GM18499 (cell line): ENCODE measurements at regions not wholly inside any gene's neighbourhood (a gene's known extent, or its start where the extent isn't known, plus 50 kb on each side); places are given as distances from the start of the nearest gene placed in this dataset.

Source experiments
- ATAC-seq: cut with Tn5 transposase; IDR thresholded peaks from one replicate; pipeline ENCODE4 v1.9.1; 2021; ENCODE audit warnings: moderate number of reproducible peaks; ENCODE audit not compliant: insufficient read depth, unreplicated experiment

DNA sequence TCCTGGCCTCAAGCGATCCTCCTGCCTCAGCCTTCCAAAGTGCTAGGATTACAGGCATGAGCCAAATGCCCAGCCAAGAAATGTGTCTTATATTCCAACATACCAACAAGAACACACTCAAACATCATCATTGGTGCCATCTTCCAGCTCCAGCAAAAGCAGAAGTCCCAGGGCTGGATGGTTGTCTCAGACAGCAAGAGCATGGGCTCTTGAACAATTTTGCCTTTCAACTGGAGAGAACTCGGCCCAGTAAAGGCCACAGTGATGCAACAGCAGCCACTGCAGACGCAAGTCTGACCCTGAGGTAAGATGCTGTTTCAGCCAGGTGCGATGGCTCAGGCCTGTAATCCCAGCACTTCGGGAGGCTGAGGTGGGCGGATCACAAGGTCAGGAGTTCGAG is 52.8 kb upstream of the NFE2L3 start:
- no peak for ATAC-seq

DNA sequence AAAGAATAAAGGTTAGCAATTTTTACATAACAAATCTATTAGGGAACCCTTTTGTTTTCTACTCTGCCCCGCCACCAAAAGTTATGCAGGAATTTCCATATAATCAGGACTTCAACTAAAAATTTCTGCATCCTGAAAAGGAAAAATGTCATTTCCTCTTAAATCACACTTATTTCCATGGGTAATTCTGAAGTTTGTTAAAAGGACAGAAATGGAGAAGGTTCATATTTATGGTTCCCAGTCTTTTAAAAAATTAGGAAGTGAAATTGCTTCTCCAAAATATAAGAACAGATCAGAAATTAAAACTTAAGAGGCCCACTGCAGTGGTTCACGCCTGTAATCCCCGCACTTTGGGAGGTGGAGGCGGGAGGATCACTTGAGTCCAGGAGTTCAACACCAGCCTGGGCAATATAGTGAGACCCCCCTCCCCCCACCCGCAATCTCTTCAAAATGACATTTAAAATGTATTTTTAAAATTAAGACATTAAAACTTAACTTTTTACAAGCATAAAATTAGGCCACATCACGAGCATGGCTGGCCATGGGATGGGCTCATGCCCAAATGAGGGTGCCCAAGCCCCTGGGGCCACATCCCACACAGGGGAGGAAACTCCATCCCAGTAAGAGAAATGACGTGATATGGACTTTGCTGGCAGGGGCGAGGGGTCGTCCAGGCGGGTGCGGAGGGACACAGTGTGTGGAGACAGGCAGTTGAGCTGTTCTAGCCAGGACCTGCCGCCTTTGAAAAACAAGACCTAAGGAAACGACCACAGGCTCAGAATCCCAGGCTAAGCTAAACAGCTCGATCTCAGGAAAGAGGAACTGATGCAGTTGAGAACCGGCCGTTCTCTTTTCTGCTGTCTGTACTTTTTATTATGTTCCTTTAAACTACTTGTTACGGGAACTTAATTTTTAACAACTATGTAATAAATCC is 51.3 kb upstream of the NFE2L3 start:
- no peak for ATAC-seq

DNA sequence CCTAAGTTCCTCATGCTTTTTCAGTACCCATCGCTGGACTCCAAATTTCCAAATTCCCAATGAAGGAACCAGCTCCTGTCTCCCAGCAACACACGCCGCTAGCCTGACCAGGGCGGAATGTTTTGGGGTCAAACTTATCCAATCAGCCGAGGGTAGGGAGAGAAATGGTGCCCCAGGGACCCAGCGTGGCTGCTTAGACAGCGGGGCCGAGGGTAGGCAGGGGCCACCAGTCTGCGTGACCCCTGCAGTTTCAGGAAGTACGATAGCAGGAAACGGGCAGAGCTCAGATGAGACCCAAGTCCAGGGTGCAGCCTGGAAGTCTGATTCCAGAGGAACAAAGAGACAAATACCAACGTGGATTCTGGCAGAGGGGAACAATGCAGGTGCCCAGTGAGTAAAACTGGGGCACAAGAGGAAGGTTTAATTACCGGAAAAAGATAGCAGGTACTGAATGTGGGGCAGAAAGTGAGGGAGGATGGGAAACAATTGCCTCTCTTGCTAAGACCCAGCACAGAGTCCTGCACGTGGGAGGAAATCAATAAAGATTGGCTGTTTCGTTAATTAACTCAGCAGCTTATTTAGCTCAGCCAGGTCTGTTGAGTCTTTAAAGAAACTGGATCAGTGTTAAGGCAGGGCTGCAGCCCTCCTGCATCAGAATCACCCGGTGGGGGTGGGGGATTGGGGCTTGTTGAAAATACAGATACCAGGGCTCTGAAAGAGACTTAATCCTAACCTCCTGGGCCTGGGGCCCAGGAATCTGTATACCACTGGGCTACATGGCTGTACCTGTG is 50.4 kb upstream of the NFE2L3 start:
- no peak for ATAC-seq

DNA sequence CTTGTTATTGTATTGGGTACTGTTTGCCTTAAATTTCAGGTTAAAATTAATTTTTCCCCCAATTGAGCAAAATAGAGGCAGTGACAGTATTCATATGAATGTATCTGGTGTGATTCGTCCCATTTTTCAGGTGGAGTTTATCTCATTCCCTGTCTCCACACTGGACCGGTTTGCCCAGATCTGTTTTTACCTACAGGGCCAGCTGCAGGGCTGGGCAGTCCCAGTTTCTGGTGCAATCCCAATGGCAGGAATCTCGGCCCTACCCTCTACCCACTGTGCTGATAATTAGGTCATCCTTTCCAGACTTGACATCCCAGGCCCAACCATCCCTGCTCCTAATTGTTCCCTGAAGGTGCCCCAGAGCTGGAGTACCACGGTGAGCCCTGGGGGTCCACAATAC is 49.8 kb upstream of the NFE2L3 start:
- ATAC-seq = no peak
